ENCODE measurements at regions not wholly inside any gene's neighbourhood (a gene's known extent, or its start where the extent isn't known, plus 50 kb on each side); places are given as distances from the start of the nearest gene placed in this dataset.

- no peaks in the 10 kb centered on the region for H3K9me3 Mint-ChIP-seq (ENCODE audit: unreplicated experiment)
- POLR2A ChIA-PET, result no interaction called here
- no peaks in the 10 kb centered on the region for H3K27me3 ChIP-seq (replicated peaks; ENCODE audit: control insufficient read depth, insufficient read depth, low read length)
- CTCF ChIA-PET, result no interaction called here
- no peak overlapping the region for H3K4me3 Mint-ChIP-seq (ENCODE audit: unreplicated experiment)
- no peaks in the 10 kb centered on the region for H3K4me1 ChIP-seq
- no peak for DNase-seq
- BruUV-seq (replicated peaks), result no TSS peak
- H3K36me3 Mint-ChIP-seq (ENCODE audit: insufficient read depth, unreplicated experiment), result no peaks in the 10 kb centered on the region
- H3K36me3 ChIP-seq (ENCODE audit: control insufficient read depth, insufficient read depth, low read length), result no peaks in the 10 kb centered on the region
- no peak overlapping the region for H3K27ac Mint-ChIP-seq (ENCODE audit: unreplicated experiment)
- intact Hi-C loops (cut with micrococcal nuclease; ENCODE audit: unreplicated experiment), result no loop called here
- no peak overlapping the region for H3K4me3 ChIP-seq (ENCODE audit: low read depth, low read length)
- no peaks in the 10 kb centered on the region for H3K9me3 ChIP-seq
- no peaks in the 10 kb centered on the region for H3K27me3 Mint-ChIP-seq (ENCODE audit: insufficient read depth, unreplicated experiment)
- H3K4me1 Mint-ChIP-seq (ENCODE audit: low read depth, unreplicated experiment), result no peaks in the 10 kb centered on the region
- TF ChIP-seq CTCF (IDR thresholded peaks at IDR 0.05; ENCODE audit: insufficient read depth in 1 of 2, low read depth in 1 of 2, low read length in 1 of 2, severe bottlenecking in 1 of 2, unreplicated experiment in 1 of 2), result no peak
Measured at GRCh38 chr4:108264693-108265092, 96.0 kb upstream of the LEF1 start.

- DNase-seq, result no peak
- ChIA-PET CTCF (no interaction called here), POLR2A (no interaction called here)
- Histone ChIP-seq H3K27me3 (replicated peaks; ENCODE audit: control insufficient read depth, insufficient read depth, low read length) (no peaks in the 10 kb centered on the region), H3K9me3 (no peaks in the 10 kb centered on the region), H3K4me3 (ENCODE audit: low read depth, low read length) (no peak overlapping the region), H3K36me3 (ENCODE audit: control insufficient read depth, insufficient read depth, low read length) (no peaks in the 10 kb centered on the region), H3K4me1 (no peaks in the 10 kb centered on the region)
- BruUV-seq (replicated peaks), result no TSS peak
- H3K27ac Mint-ChIP-seq (ENCODE audit: unreplicated experiment), result no peak overlapping the region
- intact Hi-C loops (cut with micrococcal nuclease; ENCODE audit: unreplicated experiment), result no loop called here
- H3K4me3 Mint-ChIP-seq (ENCODE audit: unreplicated experiment), result no peak overlapping the region
- H3K9me3 Mint-ChIP-seq (ENCODE audit: unreplicated experiment), result no peaks in the 10 kb centered on the region
- no peaks in the 10 kb centered on the region for H3K4me1 Mint-ChIP-seq (ENCODE audit: low read depth, unreplicated experiment)
- TF ChIP-seq CTCF (IDR thresholded peaks at IDR 0.05; ENCODE audit: insufficient read depth in 1 of 2, low read depth in 1 of 2, low read length in 1 of 2, severe bottlenecking in 1 of 2, unreplicated experiment in 1 of 2), result no peak
- no peaks in the 10 kb centered on the region for H3K36me3 Mint-ChIP-seq (ENCODE audit: insufficient read depth, unreplicated experiment)
- no peaks in the 10 kb centered on the region for H3K27me3 Mint-ChIP-seq (ENCODE audit: insufficient read depth, unreplicated experiment)
Measured at GRCh38 chr4:108263057-108263456, 94.3 kb upstream of the LEF1 start.

- CTCF ChIA-PET, result no interaction called here
- POLR2A ChIA-PET, result no interaction called here
- Histone ChIP-seq H3K4me1 (no peaks in the 10 kb centered on the region), H3K27me3 (replicated peaks; ENCODE audit: control insufficient read depth, insufficient read depth, low read length) (no peaks in the 10 kb centered on the region), H3K4me3 (ENCODE audit: low read depth, low read length) (no peak overlapping the region), H3K36me3 (ENCODE audit: control insufficient read depth, insufficient read depth, low read length) (no peaks in the 10 kb centered on the region), H3K9me3 (no peaks in the 10 kb centered on the region)
- intact Hi-C loops (cut with micrococcal nuclease; ENCODE audit: unreplicated experiment), result no loop called here
- Mint-ChIP-seq H3K9me3 (ENCODE audit: unreplicated experiment) (no peaks in the 10 kb centered on the region), H3K4me1 (ENCODE audit: low read depth, unreplicated experiment) (no peaks in the 10 kb centered on the region), H3K27ac (ENCODE audit: unreplicated experiment) (no peak overlapping the region), H3K27me3 (ENCODE audit: insufficient read depth, unreplicated experiment) (no peaks in the 10 kb centered on the region), H3K4me3 (ENCODE audit: unreplicated experiment) (no peak overlapping the region), H3K36me3 (ENCODE audit: insufficient read depth, unreplicated experiment) (no peaks in the 10 kb centered on the region)
- DNase-seq, result no peak
- TF ChIP-seq CTCF (IDR thresholded peaks at IDR 0.05; ENCODE audit: insufficient read depth in 1 of 2, low read depth in 1 of 2, low read length in 1 of 2, severe bottlenecking in 1 of 2, unreplicated experiment in 1 of 2), result no peak
- no TSS peak for BruUV-seq (replicated peaks)
Measured at GRCh38 chr4:108261026-108261425, 92.3 kb upstream of the LEF1 start.

Measured in Caco-2 (cell line).